IMR-90 (cell line): ENCODE measurements at regions not wholly inside any gene's neighbourhood (a gene's known extent, or its start where the extent isn't known, plus 50 kb on each side); places are given as distances from the start of the nearest gene placed in this dataset.

Experiments
- ATAC-seq: fragments of 200-7000 bp; cut with Tn5 transposase; 2 replicates; pipeline ENCODE4 v1.9.1; 2020; ENCODE audit warnings: low read depth, mild to moderate bottlenecking, moderate library complexity
- BruUV-seq: library from RNA; stranded (reverse); fragments of 400-500 nt; replicated peaks from 2 replicates; lab custom pipeline; 2021; lab: Mats Ljungman, UMichigan
- CTCF ChIA-PET: fragments of 300-600 bp; formaldehyde crosslinking; extraction: SDS; loops from one replicate; lab custom pipeline; 2021; ENCODE audit warnings: antibody characterized with exemption; lab: Yijun Ruan, JAX
- POLR2A ChIA-PET: fragments of 300-600 bp; sonication (Branson Sonifier 250); formaldehyde crosslinking; loops from one replicate; lab custom pipeline; 2022; ENCODE audit warnings: antibody characterized with exemption; ENCODE audit not compliant: unreplicated experiment; lab: Charles Lee
- DNase-seq: peaks from one replicate; pipeline ENCODE4 v3.0.0; 2013
- H2AFZ ChIP-seq: replicated peaks from 2 replicates; pipeline ENCODE3; 2013; ENCODE audit warnings: low read length, mild to moderate bottlenecking; ENCODE audit not compliant: poor library complexity
- H2AK5ac ChIP-seq: 2 replicates; pipeline ENCODE4 v1.6.1; 2013; ENCODE audit warnings: low read depth, low read length, inconsistent platforms
- H2AK9ac ChIP-seq: replicated peaks from 2 replicates; pipeline ENCODE3; 2013; ENCODE audit warnings: mild to moderate bottlenecking, low read depth, low read length, moderate library complexity; ENCODE audit not compliant: poor library complexity
- H2BK120ac ChIP-seq: 2 replicates; pipeline ENCODE4 v1.6.1; 2013; ENCODE audit warnings: low read depth, low read length, inconsistent platforms
- H2BK15ac ChIP-seq: 3 replicates; pipeline ENCODE4 v1.6.1; 2013; ENCODE audit warnings: low read depth, low read length, inconsistent platforms
- H2BK20ac ChIP-seq: 2 replicates; pipeline ENCODE4 v1.6.1; 2013; ENCODE audit warnings: low read depth, mild to moderate bottlenecking, inconsistent platforms, low read length, moderate library complexity
- H2BK5ac ChIP-seq: 2 replicates; pipeline ENCODE4 v1.6.1; 2013; ENCODE audit warnings: mild to moderate bottlenecking, low read depth, low read length, inconsistent platforms; ENCODE audit not compliant: poor library complexity, severe bottlenecking
- H3K14ac ChIP-seq: replicated peaks from 2 replicates; pipeline ENCODE4 v1.6.1; 2013; ENCODE audit warnings: low read depth, low read length, inconsistent platforms
- H3K18ac ChIP-seq: 2 replicates; pipeline ENCODE4 v1.6.1; 2013; ENCODE audit warnings: low read depth, low read length, control low read depth
- H3K23ac ChIP-seq: 2 replicates; pipeline ENCODE4 v1.6.1; 2013; ENCODE audit warnings: low read depth, low read length, inconsistent platforms
- H3K27ac ChIP-seq: 2 replicates; pipeline ENCODE4 v1.5.1; 2013; ENCODE audit warnings: mild to moderate bottlenecking, control low read depth, low read length; ENCODE audit not compliant: insufficient read depth
- H3K27me3 ChIP-seq: 2 replicates; pipeline ENCODE4 v1.6.1; 2013; ENCODE audit warnings: low read length; ENCODE audit not compliant: control insufficient read depth, insufficient read depth
- H3K36me3 ChIP-seq: 2 replicates; pipeline ENCODE4 v1.6.1; 2013; ENCODE audit warnings: low read length, mixed read lengths; ENCODE audit not compliant: control insufficient read depth, insufficient read depth
- H3K4ac ChIP-seq: 2 replicates; pipeline ENCODE4 v1.6.1; 2013; ENCODE audit warnings: low read depth, low read length, inconsistent platforms
- H3K4me1 ChIP-seq: 2 replicates; pipeline ENCODE4 v1.6.1; 2013; ENCODE audit warnings: low read length, mixed read lengths; ENCODE audit not compliant: control insufficient read depth, insufficient read depth
- H3K4me2 ChIP-seq: 2 replicates; pipeline ENCODE4 v1.6.1; 2013; ENCODE audit warnings: low read depth, mild to moderate bottlenecking, control low read depth, low read length, moderate library complexity
- H3K4me3 ChIP-seq: 2 replicates; pipeline ENCODE4 v1.5.1; 2013; ENCODE audit warnings: low read depth, mild to moderate bottlenecking, control low read depth, low read length, moderate library complexity; ENCODE audit not compliant: insufficient read depth
- H3K56ac ChIP-seq: 2 replicates; pipeline ENCODE4 v1.6.1; 2013; ENCODE audit warnings: low read length, inconsistent platforms; ENCODE audit not compliant: insufficient read depth; ENCODE audit errors: extremely low read depth
- H3K79me1 ChIP-seq, 2 experiments: 2 replicates each; pipeline ENCODE4 v1.6.1; 2013; ENCODE audit warnings: low read length in 2 of 2, inconsistent platforms in 1 of 2, low read depth in 1 of 2
- H3K9ac ChIP-seq: 2 replicates; pipeline ENCODE4 v1.6.1; 2013; ENCODE audit warnings: low read depth, low read length, control low read depth
- H3K9me1 ChIP-seq: 2 replicates; pipeline ENCODE4 v1.6.1; 2013; ENCODE audit warnings: low read length, inconsistent platforms; ENCODE audit not compliant: insufficient read depth
- H3K9me3 ChIP-seq: 2 replicates; pipeline ENCODE4 v1.6.1; 2013; ENCODE audit warnings: low read length; ENCODE audit not compliant: control insufficient read depth, insufficient read depth
- H4K20me1 ChIP-seq: 2 replicates; pipeline ENCODE4 v1.6.1; 2013; ENCODE audit warnings: low read length, inconsistent platforms; ENCODE audit not compliant: insufficient read depth
- H4K5ac ChIP-seq: 2 replicates; pipeline ENCODE4 v1.6.1; 2013; ENCODE audit warnings: mild to moderate bottlenecking, low read depth, low read length, control low read depth
- H4K8ac ChIP-seq, 2 experiments: 2 replicates each; pipeline ENCODE4 v1.6.1; 2013; ENCODE audit warnings: low read depth in 2 of 2, low read length in 2 of 2, control low read depth in 1 of 2, inconsistent platforms in 1 of 2
- H4K91ac ChIP-seq: 2 replicates; pipeline ENCODE4 v1.6.1; 2013; ENCODE audit warnings: low read depth, low read length, inconsistent platforms; ENCODE audit not compliant: insufficient read depth
- whole genome bisulfite sequencing, 2 experiments: methylation state at CpG; one replicate each; pipeline versions ENCODE4 v1.1.5 to v1.1.7; 2013; ENCODE audit warnings: missing lambda C conversion rate in 2 of 2; ENCODE audit not compliant: insufficient read length in 1 of 2; ENCODE audit errors: extremely low coverage in 2 of 2; 5-methylcytosine and 5-hydroxymethylcytosine counted together
- dilution Hi-C: fragments of 300-500 bp; cut with HindIII; formaldehyde crosslinking; loops from one replicate; pipeline ENCODE4 v1.14.3; 2018; ENCODE audit warnings: low sequenced_read_pairs; ENCODE audit not compliant: unreplicated experiment
- in situ Hi-C: fragments of 300-500 bp; cut with MboI; formaldehyde crosslinking; loops from 3 replicates; pipeline ENCODE4 v1.14.3; 2019; ENCODE audit warnings: low sequenced_read_pairs, inconsistent platforms, mixed read lengths
- intact Hi-C: fragments of 100-400 bp; cut with micrococcal nuclease; formaldehyde crosslinking; loops from 2 replicates; pipeline ENCODE4 v1.10.0; 2022
- TF ChIP-seq, protein P1 (sequence below): conservative IDR thresholded peaks from 2 replicates; pipeline ENCODE4 v1.5.1; 2012; ENCODE audit warnings: mild to moderate bottlenecking, low read depth, low read length, improper control_type of control experiment
- TF ChIP-seq, protein P2 (sequence below): fragments of 150-350 bp; IDR thresholded peaks from 2 replicates; pipeline ENCODE4 v1.6.1; 2016; ENCODE audit warnings: low read depth, mild to moderate bottlenecking, low read length, moderate library complexity, borderline replicate concordance

DNA sequence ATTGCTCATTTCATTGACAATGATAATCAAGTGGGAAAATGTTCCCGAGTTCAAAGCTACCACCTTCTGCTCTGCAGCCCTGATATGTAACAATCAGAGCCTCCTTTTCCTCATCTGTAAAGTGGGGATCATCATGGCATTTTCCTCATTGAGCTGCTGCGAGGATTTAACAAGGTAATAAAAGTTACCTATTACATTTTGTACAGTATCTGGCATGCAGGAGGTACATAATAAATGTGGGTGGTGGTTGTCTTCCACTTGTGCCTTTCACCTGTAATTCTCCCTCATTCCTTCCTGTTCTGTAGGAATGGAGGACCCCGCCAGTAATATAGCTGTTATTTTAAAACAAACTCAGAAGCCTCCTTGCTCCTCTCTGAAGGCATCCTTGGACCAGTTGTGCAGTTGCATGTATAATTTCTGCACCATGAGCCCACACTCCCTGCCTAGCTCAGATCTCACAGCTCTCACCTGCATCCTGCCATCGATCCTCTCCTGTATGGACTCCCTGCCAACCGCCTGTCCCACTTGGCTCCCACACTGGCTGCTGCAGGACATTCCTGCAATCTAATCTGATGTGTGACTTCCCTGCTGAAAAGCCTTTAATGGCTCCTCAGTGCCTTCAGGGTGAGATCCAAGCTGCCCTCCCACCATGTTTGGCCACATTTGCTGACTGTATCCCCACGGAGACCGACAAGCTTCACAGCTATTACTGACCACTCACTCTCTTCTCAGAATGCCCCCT is 350.4 kb downstream of the EN1 start:
- Histone ChIP-seq H2AFZ (no peak overlapping the region), H3K27ac (no peak overlapping the region), H2BK20ac (no peak overlapping the region), H4K8ac (no peak overlapping the region), H3K56ac (no peak overlapping the region), H2AK5ac (no peak overlapping the region), H3K4me3 (no peak overlapping the region), H3K23ac (no peak overlapping the region), H3K4me2 (no peak overlapping the region), H3K27me3 (no peaks in the 10 kb centered on the region), H3K4ac (no peak overlapping the region), H3K9me1 (no peaks in the 10 kb centered on the region), H3K4me1 (no peaks in the 10 kb centered on the region), H3K79me1 (no peaks in the 10 kb centered on the region), H2BK5ac (no peak overlapping the region), H4K20me1 (no peaks in the 10 kb centered on the region), H3K9me3 (no peaks in the 10 kb centered on the region), H3K14ac (no peak overlapping the region), H4K91ac (no peak overlapping the region), H2AK9ac (no peak overlapping the region), H2BK120ac (no peak overlapping the region), H3K36me3 (no peaks in the 10 kb centered on the region), H3K9ac (no peak overlapping the region), H2BK15ac (no peak overlapping the region), H4K5ac (no peak overlapping the region), H3K18ac (no peak overlapping the region)
- ChIA-PET POLR2A (no interaction called here), CTCF (no interaction called here)
- BruUV-seq, result no TSS peak
- in situ Hi-C loops (no loop called here), intact Hi-C loops (no loop called here), dilution Hi-C loops (no loop called here)
- no peak for DNase-seq
- TF ChIP-seq, protein P1, sequence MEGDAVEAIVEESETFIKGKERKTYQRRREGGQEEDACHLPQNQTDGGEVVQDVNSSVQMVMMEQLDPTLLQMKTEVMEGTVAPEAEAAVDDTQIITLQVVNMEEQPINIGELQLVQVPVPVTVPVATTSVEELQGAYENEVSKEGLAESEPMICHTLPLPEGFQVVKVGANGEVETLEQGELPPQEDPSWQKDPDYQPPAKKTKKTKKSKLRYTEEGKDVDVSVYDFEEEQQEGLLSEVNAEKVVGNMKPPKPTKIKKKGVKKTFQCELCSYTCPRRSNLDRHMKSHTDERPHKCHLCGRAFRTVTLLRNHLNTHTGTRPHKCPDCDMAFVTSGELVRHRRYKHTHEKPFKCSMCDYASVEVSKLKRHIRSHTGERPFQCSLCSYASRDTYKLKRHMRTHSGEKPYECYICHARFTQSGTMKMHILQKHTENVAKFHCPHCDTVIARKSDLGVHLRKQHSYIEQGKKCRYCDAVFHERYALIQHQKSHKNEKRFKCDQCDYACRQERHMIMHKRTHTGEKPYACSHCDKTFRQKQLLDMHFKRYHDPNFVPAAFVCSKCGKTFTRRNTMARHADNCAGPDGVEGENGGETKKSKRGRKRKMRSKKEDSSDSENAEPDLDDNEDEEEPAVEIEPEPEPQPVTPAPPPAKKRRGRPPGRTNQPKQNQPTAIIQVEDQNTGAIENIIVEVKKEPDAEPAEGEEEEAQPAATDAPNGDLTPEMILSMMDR, result no peak
- TF ChIP-seq, protein P2, sequence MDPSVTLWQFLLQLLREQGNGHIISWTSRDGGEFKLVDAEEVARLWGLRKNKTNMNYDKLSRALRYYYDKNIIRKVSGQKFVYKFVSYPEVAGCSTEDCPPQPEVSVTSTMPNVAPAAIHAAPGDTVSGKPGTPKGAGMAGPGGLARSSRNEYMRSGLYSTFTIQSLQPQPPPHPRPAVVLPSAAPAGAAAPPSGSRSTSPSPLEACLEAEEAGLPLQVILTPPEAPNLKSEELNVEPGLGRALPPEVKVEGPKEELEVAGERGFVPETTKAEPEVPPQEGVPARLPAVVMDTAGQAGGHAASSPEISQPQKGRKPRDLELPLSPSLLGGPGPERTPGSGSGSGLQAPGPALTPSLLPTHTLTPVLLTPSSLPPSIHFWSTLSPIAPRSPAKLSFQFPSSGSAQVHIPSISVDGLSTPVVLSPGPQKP, result no peak
- no peak for ATAC-seq
- WGBS, 2 experiments, result 50% methylated on average over 2 of the region's 7 CpGs; no CpG with 5 or more reads in 1 of the 2 experiments
